ENCODE measurements at regions not wholly inside any gene's neighbourhood (a gene's known extent, or its start where the extent isn't known, plus 50 kb on each side); places are given as distances from the start of the nearest gene placed in this dataset.

GRCh38 chr1:229841230-229841629 lies 215.2 kb downstream of the URB2 start:
- no peak for TF ChIP-seq ZNF404 (tag by site-specific recombination; IDR thresholded peaks at IDR 0.05)
- TF ChIP-seq, protein P1, sequence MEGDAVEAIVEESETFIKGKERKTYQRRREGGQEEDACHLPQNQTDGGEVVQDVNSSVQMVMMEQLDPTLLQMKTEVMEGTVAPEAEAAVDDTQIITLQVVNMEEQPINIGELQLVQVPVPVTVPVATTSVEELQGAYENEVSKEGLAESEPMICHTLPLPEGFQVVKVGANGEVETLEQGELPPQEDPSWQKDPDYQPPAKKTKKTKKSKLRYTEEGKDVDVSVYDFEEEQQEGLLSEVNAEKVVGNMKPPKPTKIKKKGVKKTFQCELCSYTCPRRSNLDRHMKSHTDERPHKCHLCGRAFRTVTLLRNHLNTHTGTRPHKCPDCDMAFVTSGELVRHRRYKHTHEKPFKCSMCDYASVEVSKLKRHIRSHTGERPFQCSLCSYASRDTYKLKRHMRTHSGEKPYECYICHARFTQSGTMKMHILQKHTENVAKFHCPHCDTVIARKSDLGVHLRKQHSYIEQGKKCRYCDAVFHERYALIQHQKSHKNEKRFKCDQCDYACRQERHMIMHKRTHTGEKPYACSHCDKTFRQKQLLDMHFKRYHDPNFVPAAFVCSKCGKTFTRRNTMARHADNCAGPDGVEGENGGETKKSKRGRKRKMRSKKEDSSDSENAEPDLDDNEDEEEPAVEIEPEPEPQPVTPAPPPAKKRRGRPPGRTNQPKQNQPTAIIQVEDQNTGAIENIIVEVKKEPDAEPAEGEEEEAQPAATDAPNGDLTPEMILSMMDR (tag by site-specific recombination; IDR thresholded peaks at IDR 0.05) = no peak
- no peak for TF ChIP-seq KLF9 (tag by site-specific recombination; IDR thresholded peaks at IDR 0.05; ENCODE audit: low read depth)
- no peak for TF ChIP-seq ZNF148 (tag by site-specific recombination; IDR thresholded peaks at IDR 0.05; ENCODE audit: borderline replicate concordance)
- TF ChIP-seq MYNN (tag by site-specific recombination; IDR thresholded peaks at IDR 0.05; ENCODE audit: borderline replicate concordance) = no peak
- no peak for TF ChIP-seq ZBTB21 (tag by site-specific recombination; IDR thresholded peaks at IDR 0.05)
- TF ChIP-seq HOXD13 (CRISPR knock-in tag; IDR thresholded peaks at IDR 0.05; ENCODE audit: borderline replicate concordance) = no peak
- no peak for TF ChIP-seq ZBTB20 (tag by site-specific recombination; IDR thresholded peaks at IDR 0.05)

Data from HEK293 (cell line).